ENCODE measurements at regions not wholly inside any gene's neighbourhood (a gene's known extent, or its start where the extent isn't known, plus 50 kb on each side); places are given as distances from the start of the nearest gene placed in this dataset.
A peak's percentile ranks its signal among the peaks of the same experiment; 100 is the strongest.

DNA sequence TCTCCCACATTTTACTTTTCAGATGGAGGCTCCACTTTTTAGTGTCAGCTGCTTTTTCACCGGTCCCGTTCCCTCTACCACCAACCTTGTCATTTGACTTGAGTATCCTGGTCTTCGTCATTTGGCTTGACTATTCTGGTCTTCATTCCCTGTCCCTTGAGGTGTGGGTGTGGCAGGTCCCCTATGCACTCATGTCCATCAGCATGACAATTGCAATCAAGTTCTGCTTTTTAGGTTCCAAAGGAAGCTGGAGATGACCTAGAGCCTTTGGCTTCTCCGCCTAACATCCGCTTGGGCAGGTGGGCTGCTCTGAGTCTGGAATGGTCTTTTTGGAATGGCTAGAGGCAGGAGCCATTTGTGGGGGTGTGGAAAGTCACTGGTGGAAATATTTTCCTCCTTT lies 99.8 kb upstream of the MLN start:
- no peak overlapping the region for H3K4me3 ChIP-seq (ENCODE audit: control insufficient read depth, low read depth, low read length)
- TF ChIP-seq CTCF (conservative IDR thresholded peaks at IDR 0.05; ENCODE audit: control insufficient read depth, insufficient read depth, low read depth, low read length) = no peak
- DNase-seq (ENCODE audit: low read depth) = no peak

GRCh38 chr6:33902457-33902853 lies 98.7 kb upstream of the MLN start:
- TF ChIP-seq CTCF (conservative IDR thresholded peaks at IDR 0.05; ENCODE audit: control insufficient read depth, insufficient read depth, low read depth, low read length) = no peak
- DNase-seq (ENCODE audit: low read depth) = no peak
- H3K4me3 ChIP-seq (ENCODE audit: control insufficient read depth, low read depth, low read length) = no peak overlapping the region

DNA sequence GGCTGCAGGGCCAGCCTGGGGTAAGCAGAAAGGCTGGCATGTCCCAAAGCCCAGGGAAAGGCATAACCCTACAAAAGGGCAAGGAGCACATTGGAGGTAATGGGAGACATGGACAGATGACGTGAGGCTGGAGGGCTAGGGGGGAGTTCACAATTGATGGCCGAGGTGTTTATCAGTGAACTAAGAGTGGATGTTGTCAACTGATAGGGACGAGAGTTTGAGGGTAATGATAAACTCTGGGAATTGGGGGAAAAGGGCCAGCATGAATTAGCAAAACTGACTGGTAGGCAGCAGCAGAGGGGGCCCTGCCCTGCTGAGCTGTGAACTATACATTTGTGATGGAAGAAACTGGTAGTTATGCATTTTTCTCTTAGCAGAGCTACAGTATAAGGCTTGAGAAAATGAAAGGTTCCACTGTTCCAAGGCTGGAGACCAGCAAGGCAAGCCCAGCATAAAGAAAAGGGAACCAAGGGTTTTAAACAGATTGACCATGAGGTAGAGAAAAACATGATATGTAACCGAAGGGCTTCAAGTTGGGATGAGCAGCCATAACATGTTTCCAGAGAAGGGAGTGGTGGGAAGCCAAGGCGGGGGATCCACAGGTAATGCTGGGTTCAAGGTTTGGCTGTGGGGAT lies 98.1 kb upstream of the MLN start:
- no peak for DNase-seq (ENCODE audit: low read depth)
- TF ChIP-seq CTCF (conservative IDR thresholded peaks at IDR 0.05; ENCODE audit: control insufficient read depth, insufficient read depth, low read depth, low read length) = no peak

GRCh38 chr6:33898771-33899170 lies 95.0 kb upstream of the MLN start:
- DNase-seq (ENCODE audit: low read depth) = no peak
- no peak for TF ChIP-seq CTCF (conservative IDR thresholded peaks at IDR 0.05; ENCODE audit: control insufficient read depth, insufficient read depth, low read depth, low read length)
- H3K4me3 ChIP-seq (ENCODE audit: control insufficient read depth, low read depth, low read length) = no peak overlapping the region

More for the DNA sequence above, 98.1 kb upstream of the MLN start:
- no peak overlapping the region for H3K4me3 ChIP-seq (ENCODE audit: control insufficient read depth, low read depth, low read length)

DNA sequence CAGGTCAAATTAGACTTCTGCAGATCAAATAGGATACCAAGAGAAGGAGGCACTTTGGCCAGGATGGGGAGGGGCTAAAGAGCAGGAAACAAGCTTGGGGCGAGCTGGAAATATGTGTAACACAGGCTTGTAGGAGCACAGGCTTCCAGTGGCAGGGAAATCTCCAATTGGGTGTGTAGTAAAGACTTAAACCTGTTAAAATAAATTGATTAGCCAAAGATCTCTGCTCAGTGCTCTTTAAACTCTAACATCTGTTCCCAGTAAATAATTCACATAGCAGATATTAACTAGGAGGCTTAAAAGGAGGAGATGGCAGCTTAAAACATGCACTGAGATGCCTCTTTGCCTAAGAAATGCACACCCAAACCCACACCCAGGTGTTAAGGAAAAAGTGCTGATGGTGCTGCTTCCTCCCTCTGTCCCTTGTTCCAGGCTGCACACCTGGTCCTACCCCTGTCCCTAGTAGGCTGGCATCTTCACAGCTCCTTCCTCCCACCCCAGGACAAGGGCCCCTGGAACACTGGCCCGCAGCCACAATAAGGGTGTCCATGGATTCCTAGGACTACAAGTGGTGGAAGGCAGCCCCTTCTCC lies 93.5 kb upstream of the MLN start:
- DNase-seq (ENCODE audit: low read depth) = no peak
- no peak for TF ChIP-seq CTCF (conservative IDR thresholded peaks at IDR 0.05; ENCODE audit: control insufficient read depth, insufficient read depth, low read depth, low read length)
- H3K4me3 ChIP-seq (ENCODE audit: control insufficient read depth, low read depth, low read length) = no peak overlapping the region

DNA sequence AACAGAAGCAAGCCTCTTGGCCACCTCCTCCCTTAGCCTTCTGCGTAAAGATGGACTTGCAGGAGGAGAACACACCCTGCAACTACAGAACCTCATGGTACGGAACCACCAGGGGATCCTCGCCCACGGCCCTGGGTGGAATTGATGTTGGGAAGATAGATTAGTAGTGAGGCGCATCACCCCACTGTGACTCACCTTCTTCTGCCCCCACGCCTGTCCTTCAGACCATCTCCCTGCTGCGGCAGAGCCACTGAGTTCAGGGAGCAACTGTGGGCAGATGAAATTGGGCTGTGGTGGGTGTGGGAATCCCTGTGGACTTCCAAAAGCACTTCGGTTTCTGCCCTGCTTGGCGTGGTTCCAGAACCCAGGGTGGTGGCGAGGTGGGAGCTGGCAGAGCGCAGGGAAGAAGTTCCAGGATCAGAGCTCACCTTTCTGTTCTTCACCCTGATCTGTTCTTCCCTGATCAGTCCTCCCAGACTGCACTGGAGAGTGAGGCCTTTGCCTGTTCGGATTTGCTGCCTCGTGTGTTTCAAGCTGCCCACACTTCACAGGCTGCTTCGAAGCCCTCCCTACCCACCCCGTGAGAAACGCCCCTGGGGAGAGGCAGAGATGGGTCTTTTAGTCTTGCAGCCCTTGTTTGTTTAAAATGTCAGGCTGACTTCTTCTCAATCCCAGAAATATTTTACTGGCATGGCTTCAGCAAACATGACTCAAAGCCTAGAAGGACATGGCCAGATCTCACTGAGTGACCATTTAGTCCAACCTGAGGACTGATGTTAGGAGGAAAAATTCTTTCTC lies 92.8 kb upstream of the MLN start:
- no peak overlapping the region for H3K4me3 ChIP-seq (ENCODE audit: control insufficient read depth, low read depth, low read length)
- no peak for TF ChIP-seq CTCF (conservative IDR thresholded peaks at IDR 0.05; ENCODE audit: control insufficient read depth, insufficient read depth, low read depth, low read length)
- peak; percentile 42 for DNase-seq (ENCODE audit: low read depth)

Data from fibroblast of mammary gland (primary cell).